Lower lobe of right lung (tissue), 2 donors: ENCODE measurements at regions not wholly inside any gene's neighbourhood (a gene's known extent, or its start where the extent isn't known, plus 50 kb on each side); places are given as distances from the start of the nearest gene placed in this dataset.

ENCODE experiments used
- ATAC-seq, 2 donors: fragments of 200-7000 bp; cut with Tn5 transposase; one replicate each; pipeline ENCODE4 v1.9.1; 2020 to 2022; ENCODE audit warnings: mild to moderate bottlenecking in 2 of 2, moderate library complexity in 2 of 2
- DNase-seq: peaks from one replicate; pipeline ENCODE4 v3.0.0-alpha.2; 2020
- H3K27ac ChIP-seq: fragments of 200-600 bp; one replicate; pipeline ENCODE4 v1.8.0; 2022
- H3K27me3 ChIP-seq: fragments of 200-600 bp; one replicate; pipeline ENCODE4 v1.8.0; 2022; ENCODE audit warnings: low read depth
- H3K36me3 ChIP-seq: fragments of 200-600 bp; one replicate; pipeline ENCODE4 v1.8.0; 2022; ENCODE audit warnings: mild to moderate bottlenecking
- H3K4me1 ChIP-seq: fragments of 200-600 bp; one replicate; pipeline ENCODE4 v1.8.0; 2022
- H3K4me3 ChIP-seq: fragments of 200-600 bp; one replicate; pipeline ENCODE4 v1.8.0; 2022; ENCODE audit warnings: mild to moderate bottlenecking
- H3K9me3 ChIP-seq: fragments of 200-600 bp; one replicate; pipeline ENCODE4 v1.8.0; 2022
- CTCF ChIP-seq: fragments of 200-600 bp; IDR thresholded peaks from one replicate; pipeline ENCODE4 v1.8.0; 2022; ENCODE audit warnings: antibody characterized with exemption, mild to moderate bottlenecking
- intact Hi-C: fragments of 100-400 bp; cut with DNase I; formaldehyde crosslinking; loops from one replicate; pipeline ENCODE4 v1.11.0; 2022
- donor health status: DM: no; HTN: yes; CAD: no; lungs with severe emphysema.

DNA sequence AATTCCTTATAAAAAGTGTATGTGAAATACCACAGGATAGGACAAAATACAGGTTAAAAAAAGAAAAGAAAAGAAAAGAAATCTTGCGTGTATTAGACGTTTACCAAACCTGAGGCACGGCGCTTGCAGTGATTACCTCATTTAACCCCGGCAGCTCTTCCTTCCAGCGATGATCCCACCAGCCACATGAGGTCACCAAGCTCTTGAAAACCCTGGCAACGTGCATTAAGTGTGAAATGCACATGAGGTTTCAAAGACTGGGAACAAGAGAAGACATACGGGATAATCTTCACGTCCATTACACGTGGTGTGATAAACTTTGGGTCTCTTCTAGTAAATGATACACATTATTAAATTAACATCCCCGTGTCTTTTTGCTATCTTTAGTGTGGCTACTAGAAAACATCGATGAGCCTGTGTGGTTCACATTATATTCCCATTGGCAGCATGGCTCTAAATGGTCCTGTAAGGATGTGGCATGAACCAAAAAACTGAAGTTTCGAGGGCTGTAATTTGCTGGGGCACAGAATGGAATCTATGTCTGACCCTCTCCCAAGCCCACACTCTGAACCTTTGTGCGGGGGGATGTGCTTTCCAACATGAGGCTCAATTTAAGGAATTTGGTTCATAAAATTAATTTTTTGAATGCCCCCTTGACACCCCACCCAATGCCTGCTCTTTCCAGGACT is 59.2 kb upstream of the THBS2 start:
- no peaks in the 10 kb centered on the region for H3K27me3 ChIP-seq
- H3K36me3 ChIP-seq, result no peaks in the 10 kb centered on the region
- no peaks in the 10 kb centered on the region for H3K4me1 ChIP-seq
- no peaks in the 10 kb centered on the region for H3K9me3 ChIP-seq
- intact Hi-C loops, result no loop called here
- TF ChIP-seq CTCF, result no peak
- H3K27ac ChIP-seq, result no peak overlapping the region
- ATAC-seq (no peak), DNase-seq (no peak)
- no peak overlapping the region for H3K4me3 ChIP-seq

- no peak for ATAC-seq
- Histone ChIP-seq H3K27ac (no peak overlapping the region), H3K4me1 (no peaks in the 10 kb centered on the region), H3K9me3 (peaks cover 4% of the 10 kb centered on the region), H3K4me3 (no peak overlapping the region), H3K27me3 (no peaks in the 10 kb centered on the region), H3K36me3 (no peaks in the 10 kb centered on the region)
- DNase-seq, result no peak
- intact Hi-C loops, result no loop called here
- no peak for TF ChIP-seq CTCF
Observed at GRCh38 chr6:169310983-169311382, 57.3 kb upstream of the THBS2 start.
